Glomerular visceral epithelial cell (primary cell): ENCODE measurements at regions not wholly inside any gene's neighbourhood (a gene's known extent, or its start where the extent isn't known, plus 50 kb on each side); places are given as distances from the start of the nearest gene placed in this dataset.
"Not testable (repeated sequence)": the region's sequence is repeated elsewhere in the genome, so short reads cannot be mapped to it uniquely, and the experiment has no call there.

ENCODE experiments used
- DNase-seq: peaks from one replicate; pipeline ENCODE4 v3.0.0-alpha.2; 2016; ENCODE audit errors: extremely low spot score

DNA sequence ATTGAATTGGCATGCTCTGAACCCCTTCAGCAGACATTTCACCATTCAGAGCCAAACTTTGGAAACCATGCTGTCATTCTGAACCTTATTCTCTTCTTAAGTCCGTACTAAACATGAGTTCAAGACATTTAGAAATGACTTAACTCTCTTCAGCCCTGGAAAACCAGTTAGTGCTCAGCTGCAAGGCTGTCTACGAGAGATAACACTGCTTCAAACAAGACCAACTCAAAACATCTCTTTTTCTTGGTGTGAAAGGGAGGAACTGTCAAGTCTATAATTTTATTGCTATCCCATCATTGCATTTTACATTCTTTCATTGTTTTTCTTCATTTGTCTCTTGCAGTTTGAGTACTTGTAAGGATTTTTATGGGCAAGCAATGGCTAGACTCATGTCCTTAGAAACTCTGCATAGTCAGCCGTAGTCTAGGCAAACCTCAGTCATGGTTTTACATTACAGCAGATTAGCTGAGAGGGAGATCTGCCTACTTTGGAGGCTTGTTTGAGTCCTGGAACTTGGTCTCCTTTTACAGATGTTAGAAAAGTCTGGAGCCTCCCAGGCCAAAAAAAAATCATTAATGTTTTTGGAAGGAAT is 120.6 kb upstream of the JADE1 start:
- no peak for DNase-seq

DNA sequence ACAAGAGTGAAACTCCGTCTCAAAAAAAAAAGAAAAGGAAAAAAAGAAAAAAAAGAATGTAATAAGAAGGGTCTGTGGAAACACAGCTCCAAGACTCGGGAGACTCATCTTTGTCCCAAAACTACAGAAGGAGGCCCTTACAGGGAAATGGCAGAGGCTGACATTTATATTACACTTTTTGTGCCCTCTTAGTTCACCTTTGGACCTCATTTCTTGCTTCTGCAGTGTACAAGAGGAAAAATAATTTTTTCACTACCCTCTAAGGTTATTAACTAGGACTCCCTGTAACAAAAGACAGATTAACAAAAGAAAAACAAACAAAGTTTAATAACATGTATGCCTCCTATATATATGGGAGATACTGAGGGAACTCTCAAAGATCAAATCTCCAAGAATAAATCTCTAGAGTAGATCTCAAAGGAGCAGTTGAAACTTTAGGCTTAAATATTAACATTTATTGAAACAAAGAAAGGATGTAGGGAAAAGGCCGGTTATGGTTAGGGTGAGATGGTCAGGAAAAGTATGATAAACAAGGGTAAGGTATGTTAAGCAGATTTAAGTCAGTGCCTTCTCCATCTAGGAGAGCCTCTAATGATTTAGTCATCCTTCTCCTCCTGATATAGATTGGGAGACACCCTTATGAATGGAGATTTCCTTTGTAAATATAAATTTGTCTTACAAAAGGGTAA is 121.3 kb upstream of the JADE1 start:
- DNase-seq, result no peak

GRCh38 chr4:128686810-128687209 is 122.7 kb upstream of the JADE1 start:
- DNase-seq, result no peak

DNA sequence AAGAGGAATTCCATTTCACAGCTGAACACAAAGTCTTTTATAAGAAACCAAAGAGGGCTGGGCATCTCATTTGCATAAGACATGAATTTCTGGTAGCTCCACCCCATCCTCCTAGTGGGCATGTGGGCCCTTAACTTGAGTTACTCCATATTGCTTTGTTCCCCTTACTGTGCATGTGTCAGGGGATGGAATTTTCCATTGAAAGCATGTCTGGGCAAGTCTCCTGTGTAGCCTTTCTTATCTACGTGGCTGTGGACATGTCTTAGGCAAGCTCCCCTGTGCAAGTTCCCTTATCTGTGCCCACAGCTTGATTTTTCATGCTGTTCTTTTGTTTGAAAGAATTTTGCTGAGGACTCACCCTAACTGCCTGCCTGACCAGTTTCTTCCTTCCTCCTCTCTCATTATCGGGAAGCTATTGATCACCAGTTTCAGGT is 123.5 kb upstream of the JADE1 start:
- no peak for DNase-seq

- no peak for DNase-seq
Measured at GRCh38 chr4:128684016-128684415, 125.5 kb upstream of the JADE1 start.

- DNase-seq, result no peak
Measured at GRCh38 chr4:128682942-128683666, 126.4 kb upstream of the JADE1 start.

- no peak for DNase-seq
Measured at GRCh38 chr4:128676095-128676494, 133.4 kb upstream of the JADE1 start.

DNA sequence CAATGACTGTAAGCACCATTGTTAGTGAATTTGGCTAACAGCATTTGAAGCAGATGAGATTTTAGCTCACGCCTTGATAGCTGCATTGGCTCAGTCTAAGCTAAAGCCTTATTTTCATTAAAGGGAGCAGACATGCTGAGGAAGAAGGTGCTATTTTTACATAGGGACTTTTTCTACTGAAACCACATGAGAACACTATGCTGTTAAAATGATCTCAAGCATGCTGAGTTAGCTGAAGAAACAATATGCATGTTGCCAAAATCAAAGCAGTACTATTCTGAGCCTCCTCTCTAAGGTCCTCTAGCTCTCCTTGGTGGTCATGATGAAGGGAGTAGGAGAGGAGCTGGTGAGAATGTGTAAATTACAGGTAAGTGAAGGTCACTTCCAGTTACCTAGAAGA is 134.4 kb upstream of the JADE1 start:
- DNase-seq, result no peak

DNA sequence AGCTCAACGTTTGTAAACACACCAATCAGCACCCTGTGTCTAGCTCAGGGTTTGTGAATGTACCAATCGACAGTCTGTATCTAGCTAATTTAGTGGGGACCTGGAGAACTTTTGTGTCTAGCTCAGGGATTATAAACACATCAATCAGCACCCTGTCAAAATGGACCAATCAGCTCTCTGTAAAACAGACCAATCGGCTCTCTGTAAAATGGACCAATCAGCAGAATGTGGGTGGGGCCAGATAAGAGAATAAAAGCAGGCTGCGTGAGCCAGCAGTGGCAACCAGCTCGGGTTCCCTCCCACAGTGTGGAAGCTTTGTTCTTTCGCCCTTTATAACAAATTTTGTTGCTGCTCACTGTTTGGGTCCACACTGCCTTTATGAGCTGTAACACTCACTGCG is 136.3 kb upstream of the JADE1 start:
- not testable (repeated sequence) for DNase-seq

DNA sequence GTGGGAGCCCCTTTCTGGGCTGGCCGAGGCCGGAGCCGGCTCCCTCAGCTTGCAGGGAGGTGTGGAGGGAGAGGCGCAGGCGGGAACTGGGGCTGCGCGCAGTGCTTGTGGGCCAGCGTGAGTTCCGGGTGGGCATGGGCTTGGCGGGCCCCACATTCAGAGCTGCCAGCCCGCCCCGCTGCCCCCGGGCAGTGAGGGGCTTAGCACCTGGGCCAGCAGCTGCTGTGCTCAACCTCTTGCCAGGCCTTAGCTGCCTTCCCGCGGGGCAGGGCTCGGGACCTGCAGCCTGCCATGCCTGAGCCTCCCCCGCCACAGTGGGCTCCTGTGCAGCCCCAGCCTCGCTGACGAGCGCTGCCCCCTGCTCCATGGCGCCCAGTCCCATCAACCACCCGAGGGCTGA is 136.9 kb upstream of the JADE1 start:
- DNase-seq, result not testable (repeated sequence)

- no peak for DNase-seq
Measured at GRCh38 chr4:128670513-128670912, 139.0 kb upstream of the JADE1 start.

- DNase-seq, result no peak
Measured at GRCh38 chr4:128668566-128668965, 140.9 kb upstream of the JADE1 start.

DNA sequence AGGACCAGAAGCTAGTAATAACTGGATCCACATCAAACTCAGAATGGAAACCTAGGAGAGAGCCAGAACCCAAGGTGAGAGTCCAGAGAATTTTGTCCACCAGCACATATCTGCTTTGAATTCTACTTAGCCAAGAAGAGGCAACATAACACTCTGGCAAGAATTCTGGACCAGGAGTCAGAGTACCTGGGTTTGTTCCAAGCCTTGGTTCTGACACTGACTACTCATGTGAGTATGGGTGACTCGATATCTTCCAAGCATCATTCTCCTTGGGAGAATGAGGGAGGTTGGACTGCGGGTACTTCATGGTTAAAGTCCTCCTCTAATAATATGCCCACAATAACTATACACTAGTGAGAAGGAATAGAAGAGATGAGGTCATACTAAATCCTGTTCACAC is 144.0 kb upstream of the JADE1 start:
- no peak for DNase-seq

GRCh38 chr4:128663325-128663724 is 146.2 kb upstream of the JADE1 start:
- no peak for DNase-seq

GRCh38 chr4:128661479-128661878 is 148.0 kb upstream of the JADE1 start:
- no peak for DNase-seq

DNA sequence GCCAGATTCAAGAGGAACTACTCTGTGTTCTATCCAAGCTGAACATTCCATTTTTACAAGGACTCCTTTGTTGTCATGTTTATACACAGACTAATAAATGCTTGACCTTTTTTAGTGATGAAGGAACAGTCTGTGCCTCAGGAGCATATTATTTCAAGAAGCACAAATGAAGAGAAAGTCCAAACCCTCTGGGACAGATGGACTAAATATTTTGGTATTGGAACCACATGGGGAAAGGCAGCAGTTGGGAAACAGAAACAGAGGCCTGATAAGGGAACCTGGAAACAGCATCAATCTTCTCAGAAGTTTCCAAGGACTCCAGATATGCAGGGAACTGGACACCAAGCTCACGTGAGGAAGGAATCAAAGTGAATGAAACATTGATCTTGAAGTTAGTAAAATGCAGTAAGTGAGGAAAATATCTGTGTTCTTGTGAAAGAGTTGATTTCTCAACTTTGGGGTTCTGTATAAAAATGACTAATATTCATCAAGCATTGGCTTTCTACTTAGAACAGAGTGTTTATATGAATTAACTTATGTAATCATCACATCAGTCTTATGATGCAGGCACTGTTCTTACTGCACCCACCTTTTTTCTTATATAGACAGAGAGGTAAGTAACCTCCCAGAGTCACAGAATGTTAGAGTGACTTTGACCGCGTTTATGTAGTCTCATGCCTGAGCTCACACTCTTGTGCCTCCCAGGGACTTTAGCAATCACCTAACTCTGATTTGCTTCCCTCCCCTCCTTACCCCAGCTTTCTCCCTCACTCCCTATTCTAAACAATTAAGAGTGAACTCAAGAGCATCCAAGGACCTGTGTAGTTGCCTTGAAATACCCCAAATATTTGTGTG is 148.9 kb upstream of the JADE1 start:
- DNase-seq, result no peak

DNA sequence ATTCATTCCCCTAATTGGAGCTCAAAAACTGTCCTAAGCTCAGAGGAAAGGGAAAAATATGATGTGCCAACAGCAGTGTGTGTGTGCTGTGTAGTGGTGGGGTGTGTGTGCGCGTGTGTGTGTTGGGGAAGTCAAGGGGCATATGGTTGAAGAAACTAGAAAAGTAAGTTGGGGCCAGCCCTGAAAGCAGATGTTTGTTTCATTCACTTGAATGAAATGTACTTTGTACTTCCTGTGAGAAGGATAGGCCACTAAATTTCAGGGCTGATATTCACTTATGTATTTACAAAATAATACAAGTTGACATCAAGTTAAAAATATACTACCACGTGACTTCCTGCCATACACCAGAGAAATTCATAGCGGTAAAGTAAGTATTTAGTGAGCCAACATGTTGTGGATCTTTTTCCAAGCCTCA is 151.3 kb upstream of the JADE1 start:
- no peak for DNase-seq

GRCh38 chr4:128657638-128658037 is 151.9 kb upstream of the JADE1 start:
- no peak for DNase-seq

DNA sequence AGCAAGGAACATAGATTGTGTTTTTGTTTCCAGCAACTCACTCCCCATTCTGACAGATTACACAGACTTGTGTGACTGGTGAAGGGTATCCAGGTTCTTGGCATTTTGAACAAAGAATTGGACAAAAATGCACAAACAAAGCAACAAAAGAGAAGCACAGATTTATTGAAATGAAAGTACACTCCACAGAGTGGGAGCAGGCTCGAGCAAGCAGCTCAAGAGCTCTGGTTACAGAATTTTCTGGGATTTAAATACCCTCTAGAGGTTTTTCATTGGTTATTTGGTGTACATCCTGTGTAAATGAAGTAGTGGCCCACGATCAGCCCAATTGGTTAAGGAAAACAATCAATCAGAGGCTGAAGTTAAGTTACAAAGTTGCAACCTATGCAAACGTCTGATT is 155.0 kb upstream of the JADE1 start:
- no peak for DNase-seq

DNA sequence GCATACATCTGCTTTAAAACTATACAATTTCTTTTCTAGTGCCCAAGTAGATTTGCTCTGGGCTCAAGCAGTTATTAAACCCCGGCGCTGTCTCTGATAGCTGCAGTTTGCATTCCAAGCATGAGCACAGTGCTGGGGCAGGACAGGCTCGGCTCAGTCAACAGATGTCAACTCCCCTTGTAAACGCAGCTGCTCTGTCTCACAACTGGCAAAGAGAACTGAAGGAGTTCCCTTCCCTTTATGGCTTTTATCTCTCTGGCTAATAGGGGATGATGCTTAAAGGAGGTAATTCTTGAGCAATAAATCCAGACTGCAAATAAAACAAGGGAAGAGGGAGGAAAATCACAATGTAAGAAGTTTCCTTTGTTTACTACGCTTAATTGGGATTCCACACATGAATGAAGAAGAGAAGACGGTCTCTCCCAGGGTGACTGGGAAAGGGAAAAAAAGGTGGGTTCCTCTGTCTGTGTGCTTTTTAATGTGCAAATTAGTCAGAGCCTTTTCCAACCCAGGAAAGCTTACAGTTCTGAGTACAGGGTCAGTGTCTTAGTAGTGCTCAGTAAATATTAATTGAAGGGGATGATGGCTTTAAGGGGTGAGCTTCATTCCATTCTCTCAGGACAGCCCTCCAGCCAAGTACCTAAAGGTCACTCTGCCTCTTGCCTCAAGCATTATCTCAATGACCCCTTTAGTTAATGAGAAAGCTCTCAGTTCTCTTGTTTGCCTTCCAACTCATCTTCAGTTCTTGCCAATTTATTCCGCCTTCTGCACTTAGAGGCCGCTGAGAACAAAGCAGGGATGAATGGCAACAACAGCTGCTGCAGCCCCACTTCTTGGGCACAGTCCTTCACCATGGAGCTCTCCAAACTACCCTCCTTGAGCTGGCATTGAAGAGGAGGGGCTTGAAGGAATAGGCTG is 155.7 kb upstream of the JADE1 start:
- no peak for DNase-seq

DNA sequence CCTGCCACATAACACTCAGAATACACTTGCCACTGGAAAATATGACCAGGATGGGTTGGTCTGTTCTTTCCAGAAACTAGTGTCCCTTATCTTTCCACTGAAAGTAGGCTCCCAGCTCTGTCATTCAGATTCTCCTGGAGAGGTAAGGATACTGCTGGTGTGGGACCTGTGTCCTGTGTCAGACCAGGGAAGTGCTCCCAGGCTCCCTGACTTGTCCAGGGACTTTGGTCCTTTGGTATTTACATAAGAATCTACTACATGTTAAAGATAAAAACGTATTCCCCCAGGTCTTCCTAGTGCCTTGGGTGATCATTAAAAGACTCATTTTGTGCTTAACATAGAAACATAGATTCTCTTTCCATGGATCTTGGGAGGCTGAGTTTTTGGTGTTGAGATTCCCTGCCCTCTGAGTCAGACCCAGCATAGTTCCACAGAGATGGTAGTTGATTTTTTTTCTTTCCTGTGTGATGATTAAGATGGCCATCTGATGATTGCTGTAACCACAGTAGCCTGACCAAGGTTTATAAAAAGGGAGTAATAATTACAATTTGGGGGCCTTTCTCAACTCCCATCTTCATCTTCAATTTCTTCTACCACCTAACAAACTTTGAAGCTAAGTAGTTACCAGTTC is 159.8 kb upstream of the JADE1 start:
- DNase-seq, result peak; percentile 38
